Spleen (tissue), 11 donors: ENCODE measurements at regions not wholly inside any gene's neighbourhood (a gene's known extent, or its start where the extent isn't known, plus 50 kb on each side); places are given as distances from the start of the nearest gene placed in this dataset.

Experiments
- DNase-seq: peaks from one replicate; pipeline ENCODE4 v3.0.0-alpha.2; 2020
- H3K27ac ChIP-seq, 8 donors: fragments of 200-600 bp; sonication (generic) in 7 of 8; 1 replicate in 4 of 8; 2 replicates in 4 of 8; pipeline versions ENCODE4 v1.5.0 to v1.8.0; 2016 to 2021; ENCODE audit warnings: inconsistent platforms in 4 of 8, mild to moderate bottlenecking in 4 of 8, moderate library complexity in 1 of 8
- H3K27me3 ChIP-seq, 7 donors: fragments of 200-600 bp; sonication (generic) in 6 of 7; replicated peaks in 1 of 7; 1 replicate in 4 of 7; 2 replicates in 3 of 7; pipeline versions ENCODE4 v1.5.0 to v1.8.0; 2016 to 2021; ENCODE audit warnings: inconsistent platforms in 3 of 7, mild to moderate bottlenecking in 1 of 7
- H3K36me3 ChIP-seq, 6 donors: fragments of 200-600 bp; sonication (generic) in 5 of 6; 1 replicate in 4 of 6; 2 replicates in 2 of 6; pipeline versions ENCODE4 v1.5.0 to v1.8.0; 2016 to 2021; ENCODE audit warnings: inconsistent platforms in 2 of 6
- H3K4me1 ChIP-seq, 6 donors: fragments of 200-600 bp; sonication (generic) in 5 of 6; 1 replicate in 3 of 6; 2 replicates in 3 of 6; pipeline versions ENCODE4 v1.5.0 to v1.8.0; 2016 to 2021; ENCODE audit warnings: inconsistent platforms in 3 of 6
- H3K4me3 ChIP-seq, 8 donors: fragments of 200-600 bp; sonication (generic) in 7 of 8; 1 replicate in 4 of 8; 2 replicates in 4 of 8; pipeline versions ENCODE4 v1.5.0 to v1.8.0; 2016 to 2021; ENCODE audit warnings: inconsistent platforms in 4 of 8, mild to moderate bottlenecking in 4 of 8, moderate library complexity in 2 of 8
- H3K9me3 ChIP-seq, 8 donors: fragments of 200-600 bp; sonication (generic) in 7 of 8; 1 replicate in 4 of 8; 2 replicates in 4 of 8; pipeline versions ENCODE4 v1.5.0 to v1.8.0; 2016 to 2021; ENCODE audit warnings: inconsistent platforms in 4 of 8
- CTCF ChIP-seq, 11 experiments: fragments of 200-600 bp in 7 of 11; fragments of 450-650 bp in 4 of 11; sonication (generic) in 4 of 11; IDR thresholded peaks in 8 of 11; conservative IDR thresholded peaks in 3 of 11; 1 replicate in 7 of 11; 2 replicates in 4 of 11; pipeline versions ENCODE4 v1.4.0 to v1.8.0; 2016 to 2021; ENCODE audit warnings: antibody characterized with exemption in 11 of 11, inconsistent platforms in 4 of 11, mild to moderate bottlenecking in 1 of 11
- POLR2A ChIP-seq, 3 donors: fragments of 450-650 bp; IDR thresholded peaks; one replicate each; pipeline ENCODE4 v1.5.1; 2017; ENCODE audit warnings: antibody characterized with exemption in 3 of 3, mild to moderate bottlenecking in 1 of 3
- POLR2AphosphoS5 ChIP-seq, 3 donors: sonication (generic); formaldehyde crosslinking; IDR thresholded peaks; one replicate each; pipeline ENCODE4 v1.5.1; 2017; ENCODE audit warnings: antibody characterized with exemption in 3 of 3
- WGBS, 5 donors: extraction: QIAGEN DNeasy Blood & Tissue Kit in 3 of 5; methylation state at CpG; one replicate each; pipeline versions ENCODE4 v1.1.5 to v1.1.7; 2013 to 2018; 5-methylcytosine and 5-hydroxymethylcytosine counted together
- intact Hi-C: fragments of 100-400 bp; cut with DNase I; formaldehyde crosslinking; loops from one replicate; pipeline ENCODE4 v1.15.0; 2023; ENCODE audit warnings: low total_unique reads
- donor health status: healthy with polysubstance abuse.
- donor health status: DM: no; HTN: no; CAD: no; lungs with moderate emphysema.
- donor health status: DM: no; HTN: no; CAD: no.
- donor health status: Bipolar disorder and iron deficiency.
- donor health status: healthy.
- donor health status: DM: no; HTN: no; CAD: no.
- donor health status: DM: yes; HTN: yes; CAD: no.

- Histone ChIP-seq H3K27me3 (no peaks in the 10 kb centered on the region), H3K4me1 (no peaks in the 10 kb centered on the region), H3K27ac (no peak overlapping the region), H3K9me3 (no peaks in the 10 kb centered on the region), H3K4me3 (no peak overlapping the region), H3K36me3 (no peaks in the 10 kb centered on the region)
- 28 to 51% (median 44%) methylated on average over 3 of the region's 3 CpGs for WGBS, 5 donors
- intact Hi-C loops = no loop called here
- no peak for TF ChIP-seq POLR2A (IDR thresholded peaks at IDR 0.05)
- TF ChIP-seq CTCF (IDR thresholded peaks at IDR 0.05 in 8 of 11, conservative IDR thresholded peaks at IDR 0.05 in 3 of 11) = no peak
- TF ChIP-seq POLR2AphosphoS5 (IDR thresholded peaks at IDR 0.05) = no peak
- DNase-seq = no peak
These were observed 145.7 kb upstream of the GGTLC1 start for GRCh38 chr20:24134284-24134683.

DNA sequence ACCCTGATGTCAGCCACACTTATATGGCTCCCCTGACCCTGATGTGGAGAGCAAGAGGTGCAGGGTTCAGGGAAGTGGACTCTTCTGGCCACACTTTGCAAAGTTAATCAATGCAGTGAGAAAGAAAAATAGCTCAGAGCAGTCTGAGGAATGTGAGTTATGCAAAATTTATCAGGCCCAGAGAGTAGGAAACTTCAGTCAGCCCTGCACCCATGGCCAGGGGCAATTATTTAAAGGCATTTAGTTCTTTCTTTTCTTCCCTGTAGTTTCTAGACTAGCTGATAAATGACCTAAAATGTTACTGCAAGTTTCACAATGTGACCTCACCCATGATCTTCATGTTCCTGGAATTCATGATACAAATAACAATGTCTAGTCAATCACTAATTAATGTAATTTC lies 143.7 kb upstream of the GGTLC1 start:
- H3K27me3 ChIP-seq = no peaks in the 10 kb centered on the region
- no peak overlapping the region for H3K4me3 ChIP-seq
- no peaks in the 10 kb centered on the region for H3K36me3 ChIP-seq
- intact Hi-C loops = no loop called here
- no peak overlapping the region for H3K27ac ChIP-seq
- TF ChIP-seq POLR2AphosphoS5 (IDR thresholded peaks at IDR 0.05) = no peak
- no peak for TF ChIP-seq CTCF (IDR thresholded peaks at IDR 0.05 in 8 of 11, conservative IDR thresholded peaks at IDR 0.05 in 3 of 11)
- no peak for TF ChIP-seq POLR2A (IDR thresholded peaks at IDR 0.05)
- no peaks in the 10 kb centered on the region for H3K4me1 ChIP-seq
- H3K9me3 ChIP-seq = no peaks in the 10 kb centered on the region
- no peak for DNase-seq

DNA sequence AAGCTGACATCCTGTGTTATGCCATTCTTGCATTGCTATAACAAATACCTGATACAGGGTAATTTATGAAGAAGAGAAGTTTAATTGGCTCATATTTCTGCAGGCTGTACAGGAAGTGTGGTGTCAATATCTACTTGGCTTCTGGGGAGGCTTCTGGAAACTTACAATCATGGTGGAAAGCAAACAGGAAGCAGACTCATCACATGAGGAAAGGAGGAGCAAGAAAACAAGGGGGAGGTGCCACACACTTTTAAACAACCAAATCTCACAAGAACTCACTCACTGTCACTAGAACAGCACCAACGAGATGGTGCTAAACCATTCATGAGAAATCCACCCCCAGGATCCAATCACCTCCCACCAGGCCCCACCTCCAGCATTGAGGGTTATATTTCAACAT lies 143.1 kb upstream of the GGTLC1 start:
- no peaks in the 10 kb centered on the region for H3K36me3 ChIP-seq
- TF ChIP-seq CTCF (IDR thresholded peaks at IDR 0.05 in 8 of 11, conservative IDR thresholded peaks at IDR 0.05 in 3 of 11) (no peak), POLR2AphosphoS5 (IDR thresholded peaks at IDR 0.05) (no peak), POLR2A (IDR thresholded peaks at IDR 0.05) (no peak)
- intact Hi-C loops = no loop called here
- no peak for DNase-seq
- H3K4me3 ChIP-seq = no peak overlapping the region
- no peaks in the 10 kb centered on the region for H3K4me1 ChIP-seq
- H3K9me3 ChIP-seq = no peaks in the 10 kb centered on the region
- H3K27ac ChIP-seq = no peak overlapping the region
- 53 to 88% (median 70%) methylated on average over 1 of the region's 1 CpG for WGBS, 5 donors
- no peaks in the 10 kb centered on the region for H3K27me3 ChIP-seq

DNA sequence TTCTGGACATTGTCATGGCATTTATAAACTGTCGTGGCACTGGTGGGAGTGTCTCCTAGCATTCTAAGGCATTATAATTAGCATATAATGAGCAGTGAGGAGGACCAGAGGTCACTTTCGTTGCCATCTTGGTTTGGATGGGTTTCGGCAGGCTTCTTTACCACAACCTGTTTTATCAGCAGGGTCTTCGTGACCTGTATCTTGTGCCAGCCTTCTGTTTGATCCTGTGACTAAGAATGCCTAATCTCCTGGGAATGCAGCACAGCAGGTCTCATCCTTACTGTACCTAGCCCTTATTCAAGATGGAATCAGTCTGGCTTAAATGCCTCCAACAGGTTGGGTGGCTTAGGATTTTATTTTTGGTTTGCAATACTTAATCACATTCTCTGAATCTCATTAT lies 142.7 kb upstream of the GGTLC1 start:
- no peaks in the 10 kb centered on the region for H3K4me1 ChIP-seq
- no peak overlapping the region for H3K27ac ChIP-seq
- no peaks in the 10 kb centered on the region for H3K36me3 ChIP-seq
- TF ChIP-seq POLR2A (IDR thresholded peaks at IDR 0.05) = no peak
- TF ChIP-seq CTCF (IDR thresholded peaks at IDR 0.05 in 8 of 11, conservative IDR thresholded peaks at IDR 0.05 in 3 of 11) = no peak
- TF ChIP-seq POLR2AphosphoS5 (IDR thresholded peaks at IDR 0.05) = no peak
- no peaks in the 10 kb centered on the region for H3K27me3 ChIP-seq
- no peak overlapping the region for H3K4me3 ChIP-seq
- no peak for DNase-seq
- H3K9me3 ChIP-seq = peaks cover 0 to under 1% (median 0%) of the 10 kb centered on the region in 8 donors
- intact Hi-C loops = no loop called here
- 77 to 93% (median 81%) methylated on average over 4 of the region's 4 CpGs for WGBS, 5 donors
